ENCODE measurements at regions not wholly inside any gene's neighbourhood (a gene's known extent, or its start where the extent isn't known, plus 50 kb on each side); places are given as distances from the start of the nearest gene placed in this dataset.

DNA sequence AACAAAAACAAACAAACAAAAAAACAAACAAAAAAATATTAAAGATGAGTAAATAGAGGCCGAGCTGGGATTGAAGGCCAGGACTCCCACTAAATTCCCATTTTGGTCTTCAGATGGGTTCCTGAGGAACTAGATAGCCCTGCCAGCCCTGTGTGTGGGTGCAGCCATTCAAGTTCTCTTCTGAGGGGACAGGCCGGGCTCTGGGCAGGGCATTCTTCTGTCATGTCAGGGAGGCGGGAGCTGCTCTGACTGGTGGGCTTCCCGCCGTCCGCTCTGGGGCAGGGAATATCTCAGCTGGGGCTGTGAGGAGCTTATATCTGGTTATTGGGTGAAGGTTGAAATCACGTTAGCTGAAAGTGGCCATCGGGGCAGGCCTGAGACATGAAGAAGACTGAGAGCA, 127.3 kb upstream of the CXCR4 start:
- 93% methylated on average over 8 of the region's 8 CpGs for WGBS
- TF ChIP-seq POLR2A (IDR thresholded peaks at IDR 0.05) (no peak), POLR2AphosphoS5 (IDR thresholded peaks at IDR 0.05) (no peak), EP300 (IDR thresholded peaks at IDR 0.05) (no peak), CTCF (IDR thresholded peaks at IDR 0.05) (no peak)
- Histone ChIP-seq H3K4me3 (no peak overlapping the region), H3K4me1 (peaks cover 6% of the 10 kb centered on the region), H3K36me3 (no peaks in the 10 kb centered on the region), H3K27me3 (no peaks in the 10 kb centered on the region), H3K9me3 (no peaks in the 10 kb centered on the region), H3K27ac (no peak overlapping the region)
- DNase-seq (ENCODE audit: low spot score in 2 of 2): no peak

GRCh38 chr2:136244536-136244885, 126.6 kb upstream of the CXCR4 start:
- 83% methylated on average over 2 of the region's 2 CpGs for WGBS
- Histone ChIP-seq H3K4me3 (no peak overlapping the region), H3K9me3 (no peaks in the 10 kb centered on the region), H3K36me3 (no peaks in the 10 kb centered on the region), H3K4me1 (peaks cover 6% of the 10 kb centered on the region), H3K27ac (no peak overlapping the region), H3K27me3 (no peaks in the 10 kb centered on the region)
- no peak for DNase-seq (ENCODE audit: low spot score in 2 of 2)
- TF ChIP-seq EP300 (IDR thresholded peaks at IDR 0.05) (no peak), CTCF (IDR thresholded peaks at IDR 0.05) (no peak), POLR2AphosphoS5 (IDR thresholded peaks at IDR 0.05) (no peak), POLR2A (IDR thresholded peaks at IDR 0.05) (no peak)

- DNase-seq (ENCODE audit: low spot score in 2 of 2): no peak
Observed at GRCh38 chr2:136243638-136244535, 125.9 kb upstream of the CXCR4 start.

DNA sequence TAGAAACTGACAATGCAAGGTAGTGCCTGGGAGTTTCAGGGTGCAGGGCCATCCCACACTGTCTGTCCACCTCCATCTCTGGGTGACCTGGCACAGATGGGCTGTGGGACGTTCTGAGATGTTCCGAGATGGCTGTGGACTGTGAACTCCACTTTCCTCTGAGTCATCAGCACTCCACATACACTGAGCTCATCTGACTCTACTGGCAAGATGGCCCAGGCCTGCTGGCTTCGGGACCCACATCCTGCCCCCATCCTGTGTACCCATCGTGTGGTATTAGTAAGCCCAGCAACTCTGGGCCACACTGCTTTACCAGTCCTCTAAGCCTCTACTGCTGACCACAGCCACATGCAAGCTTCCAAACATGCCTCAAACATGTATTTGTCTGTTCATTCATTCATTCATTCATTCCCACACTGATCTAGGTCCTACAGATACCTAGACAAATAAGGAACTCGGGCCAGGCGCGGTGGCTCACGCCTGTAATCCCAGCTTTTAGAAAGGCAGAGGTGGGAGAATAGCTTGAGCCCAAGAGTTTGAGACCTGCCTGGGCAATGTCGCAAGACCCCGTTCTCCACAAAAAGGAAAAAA, 124.8 kb upstream of the CXCR4 start:
- 79% methylated on average over 9 of the region's 10 CpGs for WGBS
- no peak for DNase-seq (ENCODE audit: low spot score in 2 of 2)
- Histone ChIP-seq H3K4me3 (no peak overlapping the region), H3K36me3 (no peaks in the 10 kb centered on the region), H3K27ac (no peak overlapping the region), H3K27me3 (no peaks in the 10 kb centered on the region), H3K9me3 (no peaks in the 10 kb centered on the region), H3K4me1 (peaks cover 15% of the 10 kb centered on the region)
- no peak for TF ChIP-seq POLR2AphosphoS5 (IDR thresholded peaks at IDR 0.05)
- no peak for TF ChIP-seq EP300 (IDR thresholded peaks at IDR 0.05)
- TF ChIP-seq POLR2A (IDR thresholded peaks at IDR 0.05): no peak
- no peak for TF ChIP-seq CTCF (IDR thresholded peaks at IDR 0.05)

More at GRCh38 chr2:136243638-136244535, 125.9 kb upstream of the CXCR4 start:
- TF ChIP-seq CTCF (IDR thresholded peaks at IDR 0.05) (no peak), POLR2A (IDR thresholded peaks at IDR 0.05) (no peak), POLR2AphosphoS5 (IDR thresholded peaks at IDR 0.05) (no peak), EP300 (IDR thresholded peaks at IDR 0.05) (no peak)
- H3K4me3 ChIP-seq: no peak overlapping the region
- WGBS: 93% methylated on average over 10 of the region's 16 CpGs
- peaks cover 9% of the 10 kb centered on the region for H3K4me1 ChIP-seq
- no peaks in the 10 kb centered on the region for H3K9me3 ChIP-seq
- no peaks in the 10 kb centered on the region for H3K36me3 ChIP-seq
- no peak overlapping the region for H3K27ac ChIP-seq
- H3K27me3 ChIP-seq: no peaks in the 10 kb centered on the region

DNA sequence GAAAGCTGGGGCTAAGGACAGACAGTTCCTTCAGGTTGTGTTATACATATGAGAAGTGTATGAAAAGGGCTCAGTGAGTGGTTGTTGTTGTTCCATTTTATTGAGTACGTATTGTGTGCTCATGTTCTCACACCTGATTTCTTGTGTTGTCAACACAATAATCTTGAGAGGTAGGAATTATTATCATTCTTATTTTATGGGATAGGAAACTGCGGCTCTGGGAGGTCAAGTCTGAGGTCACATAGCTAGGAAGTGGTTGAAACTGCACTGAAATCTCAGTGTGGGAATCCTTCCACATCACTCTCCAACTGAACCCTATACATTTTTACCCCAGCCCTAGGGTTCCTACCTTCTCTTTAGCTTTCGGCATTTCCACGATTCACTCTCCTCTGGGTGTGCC, 124.2 kb upstream of the CXCR4 start:
- Histone ChIP-seq H3K4me3 (no peak overlapping the region), H3K27me3 (no peaks in the 10 kb centered on the region), H3K4me1 (peaks cover 15% of the 10 kb centered on the region), H3K9me3 (no peaks in the 10 kb centered on the region), H3K36me3 (no peaks in the 10 kb centered on the region), H3K27ac (no peak overlapping the region)
- no peak for TF ChIP-seq EP300 (IDR thresholded peaks at IDR 0.05)
- no peak for TF ChIP-seq CTCF (IDR thresholded peaks at IDR 0.05)
- no peak for TF ChIP-seq POLR2AphosphoS5 (IDR thresholded peaks at IDR 0.05)
- TF ChIP-seq POLR2A (IDR thresholded peaks at IDR 0.05): no peak
- 88% methylated on average over 4 of the region's 4 CpGs for WGBS
- no peak for DNase-seq (ENCODE audit: low spot score in 2 of 2)
